IPS DF 6.9 (cell line): ENCODE measurements at regions not wholly inside any gene's neighbourhood (a gene's known extent, or its start where the extent isn't known, plus 50 kb on each side); places are given as distances from the start of the nearest gene placed in this dataset.

ENCODE experiments used
- DNase-seq: peaks from one replicate; pipeline ENCODE4 v3.0.0-alpha.2; 2013; ENCODE audit warnings: low read depth, low spot score
- H3K27ac ChIP-seq: one replicate; pipeline ENCODE4 v1.5.1; 2013; ENCODE audit warnings: low read length, control low read depth
- H3K27me3 ChIP-seq: 2 replicates; pipeline ENCODE4 v1.6.1; 2013; ENCODE audit warnings: mild to moderate bottlenecking, low read length; ENCODE audit not compliant: control insufficient read depth, insufficient read depth
- H3K36me3 ChIP-seq: 2 replicates; pipeline ENCODE4 v1.6.1; 2013; ENCODE audit warnings: low read length; ENCODE audit not compliant: control insufficient read depth, insufficient read depth
- H3K4me1 ChIP-seq: 2 replicates; pipeline ENCODE4 v1.6.1; 2013; ENCODE audit warnings: low read length; ENCODE audit not compliant: control insufficient read depth, insufficient read depth
- H3K4me3 ChIP-seq: 2 replicates; pipeline ENCODE4 v1.5.1; 2013; ENCODE audit warnings: mild to moderate bottlenecking, low read length
- H3K9me3 ChIP-seq: 2 replicates; pipeline ENCODE4 v1.6.1; 2013; ENCODE audit warnings: low read length, inconsistent platforms; ENCODE audit not compliant: control insufficient read depth, insufficient read depth
- WGBS: extraction: QIAGEN DNeasy Blood & Tissue Kit; methylation state at CpG from one replicate; pipeline ENCODE4 v1.1.7; 2013; ENCODE audit warnings: mixed read lengths, missing lambda C conversion rate; ENCODE audit not compliant: insufficient read length, insufficient coverage; 5-methylcytosine and 5-hydroxymethylcytosine counted together

DNA sequence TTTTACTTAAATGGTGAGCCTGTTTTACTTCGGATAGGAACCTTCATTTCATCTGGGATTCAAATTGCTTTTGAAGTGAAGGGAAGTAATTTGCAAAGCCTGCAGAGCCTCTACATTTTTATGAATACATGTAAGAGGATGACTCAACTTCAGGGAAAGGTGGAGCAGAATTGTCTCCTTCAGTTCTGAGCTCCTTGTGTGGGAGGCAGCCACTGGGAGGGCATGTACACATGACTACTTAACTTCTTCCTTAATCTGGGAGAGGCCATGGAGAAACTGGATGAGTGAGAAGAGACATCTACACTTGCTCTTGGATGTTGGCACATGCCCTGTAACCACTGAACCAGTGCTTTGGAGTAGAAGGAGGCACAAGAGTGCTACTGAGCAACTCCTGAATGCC, 145.1 kb upstream of the NRSN1 start:
- H3K4me3 ChIP-seq: no peak overlapping the region
- no peaks in the 10 kb centered on the region for H3K4me1 ChIP-seq
- H3K27me3 ChIP-seq: no peaks in the 10 kb centered on the region
- H3K9me3 ChIP-seq: no peaks in the 10 kb centered on the region
- WGBS: no CpG with 5 or more reads among the region's 1 CpG
- H3K36me3 ChIP-seq: no peaks in the 10 kb centered on the region
- no peak for DNase-seq
- H3K27ac ChIP-seq: no peak overlapping the region

DNA sequence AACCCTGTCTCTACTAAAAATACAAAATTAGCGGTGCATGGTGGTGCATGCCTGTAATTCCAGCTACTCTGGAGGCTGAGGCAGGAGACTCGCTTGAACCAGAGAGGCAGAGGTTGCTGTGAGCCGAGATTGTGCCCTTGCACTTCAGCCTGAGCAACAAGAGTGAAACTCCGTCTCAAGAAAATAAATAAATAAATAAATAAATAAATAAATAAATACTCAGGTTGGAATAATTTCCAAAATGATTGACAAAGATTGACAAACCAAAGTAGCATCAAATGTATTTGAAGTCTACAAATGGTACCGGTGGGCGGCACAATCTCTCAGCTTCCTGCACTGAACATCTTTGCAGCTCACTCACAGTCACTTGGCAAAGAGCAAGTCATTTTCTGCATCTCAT, 144.1 kb upstream of the NRSN1 start:
- no CpG with 5 or more reads among the region's 6 CpGs for WGBS
- no peaks in the 10 kb centered on the region for H3K9me3 ChIP-seq
- H3K4me1 ChIP-seq: no peaks in the 10 kb centered on the region
- no peak for DNase-seq
- H3K4me3 ChIP-seq: no peak overlapping the region
- H3K27me3 ChIP-seq: no peaks in the 10 kb centered on the region
- no peaks in the 10 kb centered on the region for H3K36me3 ChIP-seq
- H3K27ac ChIP-seq: no peak overlapping the region

DNA sequence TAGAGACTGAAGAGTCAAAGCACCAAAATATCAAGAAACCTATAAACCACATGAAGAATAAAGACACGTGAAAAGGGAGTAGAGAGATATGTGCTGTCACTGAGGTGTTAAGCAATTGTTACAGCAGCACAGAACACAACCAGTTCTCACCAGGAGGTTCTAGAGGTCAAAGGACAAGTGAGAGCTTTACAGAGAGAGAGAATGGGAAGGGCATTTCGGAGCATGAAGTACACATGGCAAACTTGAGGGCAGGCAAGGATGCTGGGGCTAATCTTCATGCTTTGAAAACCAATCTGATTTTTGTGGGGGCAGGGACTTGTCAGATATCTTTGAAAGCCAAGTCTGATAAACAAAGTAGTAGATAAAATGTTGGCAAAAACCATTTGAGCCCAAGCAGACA, 142.3 kb upstream of the NRSN1 start:
- H3K4me1 ChIP-seq: no peaks in the 10 kb centered on the region
- no peak overlapping the region for H3K4me3 ChIP-seq
- no peaks in the 10 kb centered on the region for H3K36me3 ChIP-seq
- H3K9me3 ChIP-seq: no peaks in the 10 kb centered on the region
- H3K27ac ChIP-seq: no peak overlapping the region
- no peak for DNase-seq
- no peaks in the 10 kb centered on the region for H3K27me3 ChIP-seq
- WGBS: no CpG with 5 or more reads among the region's 2 CpGs

DNA sequence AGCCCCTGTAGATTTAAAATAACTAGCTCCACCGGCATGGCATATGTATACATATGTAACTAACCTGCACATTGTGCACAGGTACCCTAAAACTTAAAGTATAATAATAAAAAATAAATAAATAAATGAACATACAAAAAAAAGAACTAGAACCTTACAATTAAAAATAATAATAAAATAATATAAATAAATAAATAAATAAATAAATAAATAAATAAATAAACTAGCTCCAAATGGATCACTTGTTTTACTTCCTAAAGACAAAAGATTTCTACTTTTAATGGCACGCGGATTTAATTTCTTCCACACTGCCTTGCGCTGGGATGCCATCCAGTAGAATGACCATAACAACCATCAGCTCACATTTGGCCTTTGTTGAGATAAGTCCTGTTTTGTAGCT, 141.0 kb upstream of the NRSN1 start:
- Histone ChIP-seq H3K27ac (no peak overlapping the region), H3K27me3 (no peaks in the 10 kb centered on the region), H3K36me3 (no peaks in the 10 kb centered on the region), H3K9me3 (no peaks in the 10 kb centered on the region), H3K4me3 (no peak overlapping the region), H3K4me1 (no peaks in the 10 kb centered on the region)
- no CpG with 5 or more reads among the region's 4 CpGs for WGBS
- no peak for DNase-seq

DNA sequence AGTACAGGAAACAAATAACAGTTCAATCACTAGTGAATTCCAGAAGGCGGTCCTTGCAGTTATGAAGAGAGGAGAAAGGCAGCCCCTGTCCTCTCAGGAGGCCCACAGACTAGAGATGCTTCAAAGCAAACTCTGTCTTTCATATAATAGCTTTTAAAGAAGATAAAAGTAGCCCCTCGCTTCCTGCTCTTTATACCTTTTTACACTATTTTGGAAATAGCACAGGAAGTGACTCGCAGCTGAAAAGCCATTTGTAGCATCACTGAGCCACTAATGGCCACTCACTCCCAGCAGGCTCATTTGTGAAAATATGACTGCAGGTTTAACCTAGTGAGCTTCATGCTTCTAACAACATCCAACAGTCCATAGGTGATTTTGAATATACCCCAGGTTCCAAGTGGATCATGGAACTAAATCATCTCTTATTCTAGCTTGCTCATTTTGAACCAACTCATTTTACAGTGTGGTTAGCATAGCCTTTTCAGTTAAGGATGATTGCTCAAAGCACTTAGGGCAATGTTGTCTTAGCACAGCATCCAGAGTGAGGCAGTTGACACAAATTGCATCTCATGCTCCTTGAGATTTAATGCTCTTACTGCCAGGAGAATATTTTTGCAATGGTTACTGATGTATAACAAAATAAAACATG, 136.0 kb upstream of the NRSN1 start:
- Histone ChIP-seq H3K4me1 (no peaks in the 10 kb centered on the region), H3K27ac (no peak overlapping the region), H3K4me3 (no peak overlapping the region), H3K9me3 (no peaks in the 10 kb centered on the region), H3K36me3 (no peaks in the 10 kb centered on the region), H3K27me3 (no peaks in the 10 kb centered on the region)
- DNase-seq: no peak
- WGBS: no CpG with 5 or more reads among the region's 3 CpGs

DNA sequence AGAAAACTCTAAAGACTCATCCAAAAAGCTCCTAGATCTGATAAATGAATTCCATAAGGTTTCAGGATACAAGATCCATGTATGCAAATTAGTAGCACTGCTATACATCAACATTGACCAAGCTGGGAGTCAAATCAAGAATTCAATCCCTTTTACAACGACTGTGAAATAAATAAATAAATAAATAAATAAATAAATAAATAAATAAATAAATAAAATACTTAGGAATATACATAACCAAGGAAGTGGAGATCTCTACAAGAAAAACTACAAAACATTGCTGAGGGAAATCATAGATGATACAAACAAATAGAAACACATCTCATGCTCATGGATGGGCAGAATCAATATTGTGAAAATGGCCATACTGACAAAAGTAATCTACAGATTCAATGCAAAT, 132.0 kb upstream of the NRSN1 start:
- Histone ChIP-seq H3K9me3 (no peaks in the 10 kb centered on the region), H3K4me3 (no peak overlapping the region), H3K27me3 (no peaks in the 10 kb centered on the region), H3K27ac (no peak overlapping the region), H3K36me3 (no peaks in the 10 kb centered on the region), H3K4me1 (no peaks in the 10 kb centered on the region)
- no CpG with 5 or more reads among the region's 1 CpG for WGBS
- no peak for DNase-seq

DNA sequence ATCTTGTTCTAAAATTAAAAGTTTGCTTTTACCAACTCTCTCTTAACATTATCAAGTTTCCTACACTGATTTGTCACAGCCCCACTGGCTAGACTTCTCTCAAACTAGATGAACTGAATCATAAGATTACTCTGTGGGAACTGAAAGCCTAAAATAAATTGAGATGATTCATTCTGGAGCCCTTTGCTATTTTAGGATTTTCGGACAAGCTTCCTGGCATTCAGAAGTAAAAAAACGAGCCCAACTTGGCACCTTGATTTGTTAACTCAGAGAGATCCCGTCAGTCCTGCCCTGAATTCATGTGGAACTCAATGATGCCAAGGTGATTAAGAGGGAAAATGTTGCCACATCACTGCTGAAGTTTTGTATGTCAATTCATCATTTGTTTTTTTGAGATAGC, 122.0 kb upstream of the NRSN1 start:
- Histone ChIP-seq H3K4me3 (no peak overlapping the region), H3K9me3 (no peaks in the 10 kb centered on the region), H3K36me3 (no peaks in the 10 kb centered on the region), H3K4me1 (no peaks in the 10 kb centered on the region), H3K27ac (no peak overlapping the region), H3K27me3 (no peaks in the 10 kb centered on the region)
- WGBS: no CpG with 5 or more reads among the region's 3 CpGs
- DNase-seq: no peak

DNA sequence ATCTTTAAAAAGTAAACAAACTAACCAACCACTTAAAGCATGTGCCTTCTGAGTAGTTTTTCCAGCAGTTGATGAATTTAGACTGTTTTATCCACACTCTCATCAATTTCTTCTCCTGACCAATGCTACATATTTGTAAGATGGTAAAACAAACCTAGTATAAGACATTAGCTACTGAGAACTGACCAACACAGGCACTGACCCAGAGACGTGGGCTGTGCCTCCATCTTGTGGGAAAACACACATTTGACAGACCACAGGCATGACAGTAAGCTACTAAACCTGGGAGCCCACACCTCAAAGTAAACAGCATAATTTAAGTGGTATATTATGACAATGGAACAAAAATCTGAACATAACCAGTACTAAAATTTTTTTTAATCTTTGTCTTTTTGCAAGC, 121.4 kb upstream of the NRSN1 start:
- no peaks in the 10 kb centered on the region for H3K4me1 ChIP-seq
- no peaks in the 10 kb centered on the region for H3K36me3 ChIP-seq
- H3K4me3 ChIP-seq: no peak overlapping the region
- WGBS: no CpG with 5 or more reads among the region's 1 CpG
- DNase-seq: no peak
- no peak overlapping the region for H3K27ac ChIP-seq
- no peaks in the 10 kb centered on the region for H3K9me3 ChIP-seq
- H3K27me3 ChIP-seq: no peaks in the 10 kb centered on the region

DNA sequence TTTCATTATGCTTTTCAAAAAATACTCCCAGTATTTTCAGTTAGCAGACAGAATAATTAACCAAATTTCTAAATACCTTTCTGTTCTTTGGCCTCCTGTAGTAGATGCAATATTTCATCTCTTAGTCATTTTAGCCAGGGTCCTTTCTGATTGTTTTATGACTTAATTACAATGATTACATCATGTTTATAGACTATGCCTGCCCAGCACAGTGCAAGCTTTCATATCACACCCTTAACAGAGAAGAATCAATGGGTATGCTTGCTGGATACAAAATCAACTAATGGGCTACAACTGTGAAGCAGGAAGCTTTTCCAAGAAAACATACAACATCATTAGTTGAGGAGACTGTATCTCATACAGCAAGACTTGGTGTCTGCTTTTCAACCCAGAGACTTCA, 119.8 kb upstream of the NRSN1 start:
- Histone ChIP-seq H3K36me3 (no peaks in the 10 kb centered on the region), H3K27me3 (no peaks in the 10 kb centered on the region), H3K27ac (no peak overlapping the region), H3K9me3 (no peaks in the 10 kb centered on the region), H3K4me1 (no peaks in the 10 kb centered on the region; the same call in 1 of the 2 replicates), H3K4me3 (no peak overlapping the region)
- DNase-seq: no peak

DNA sequence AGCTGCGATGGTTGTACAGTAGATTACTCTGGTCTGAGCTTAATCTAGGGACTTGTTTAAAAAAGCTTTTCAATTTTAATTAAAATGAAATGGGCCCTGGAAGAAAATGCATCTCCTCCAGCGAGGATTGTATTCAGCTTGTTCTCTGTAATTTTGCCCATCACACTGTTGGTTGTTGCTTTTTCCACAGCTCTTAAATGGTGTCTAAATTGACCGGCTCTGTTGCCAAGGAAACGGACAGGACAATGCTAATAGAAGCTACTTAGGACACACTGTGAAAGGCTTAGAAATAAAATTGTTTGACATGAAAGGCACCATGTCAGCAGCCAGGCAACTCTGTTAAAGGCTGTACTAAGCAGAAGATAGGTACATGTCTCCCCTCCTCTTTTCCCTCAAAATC, 116.7 kb upstream of the NRSN1 start:
- Histone ChIP-seq H3K9me3 (no peaks in the 10 kb centered on the region), H3K27me3 (no peaks in the 10 kb centered on the region), H3K4me3 (no peak overlapping the region), H3K36me3 (no peaks in the 10 kb centered on the region), H3K4me1 (no peaks in the 10 kb centered on the region; the same call in 1 of the 2 replicates), H3K27ac (no peak overlapping the region)
- DNase-seq: no peak
- WGBS: no CpG with 5 or more reads among the region's 4 CpGs

DNA sequence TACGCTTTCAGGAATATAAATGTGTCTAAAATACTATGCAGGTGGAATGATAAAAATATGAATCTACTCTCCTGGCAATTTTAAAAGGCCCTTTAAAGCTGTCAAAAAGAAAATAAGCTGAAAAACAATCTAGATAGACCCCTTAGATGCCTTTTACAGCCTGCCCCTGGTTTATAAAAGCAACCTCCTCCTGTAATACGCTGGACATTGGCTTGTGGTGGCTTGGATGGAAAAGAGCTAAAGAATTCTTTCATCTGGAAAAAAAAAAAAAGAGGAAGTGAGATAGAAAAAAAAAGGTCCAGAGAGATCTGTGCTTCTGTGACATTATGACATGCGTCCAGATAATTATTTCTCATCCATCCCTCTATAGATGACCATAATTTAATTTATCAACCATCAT, 115.9 kb upstream of the NRSN1 start:
- H3K27me3 ChIP-seq: no peaks in the 10 kb centered on the region
- no peak for DNase-seq
- H3K4me3 ChIP-seq: no peak overlapping the region
- no peak overlapping the region for H3K27ac ChIP-seq
- WGBS: no CpG with 5 or more reads among the region's 3 CpGs
- H3K9me3 ChIP-seq: no peaks in the 10 kb centered on the region
- no peaks in the 10 kb centered on the region for H3K36me3 ChIP-seq
- no peaks in the 10 kb centered on the region; the same call in 1 of the 2 replicates for H3K4me1 ChIP-seq
